GM19240 (cell line): ENCODE measurements at regions not wholly inside any gene's neighbourhood (a gene's known extent, or its start where the extent isn't known, plus 50 kb on each side); places are given as distances from the start of the nearest gene placed in this dataset.

ENCODE experiments used
- DNase-seq: peaks from one replicate; pipeline ENCODE4 v3.0.0; 2011; ENCODE audit warnings: low spot score; ENCODE audit not compliant: insufficient read length

GRCh38 chr13:103282571-103283450 is 216.6 kb upstream of the SLC10A2 start:
- DNase-seq = no peak

GRCh38 chr13:103277959-103278694 is 211.9 kb upstream of the SLC10A2 start:
- no peak for DNase-seq

- DNase-seq = no peak
These were observed 210.7 kb upstream of the SLC10A2 start for GRCh38 chr13:103276775-103277498.

GRCh38 chr13:103275722-103276121 is 209.5 kb upstream of the SLC10A2 start:
- DNase-seq = no peak

- DNase-seq = no peak
These were observed 208.9 kb upstream of the SLC10A2 start for GRCh38 chr13:103275081-103275480.

GRCh38 chr13:103273825-103274224 is 207.6 kb upstream of the SLC10A2 start:
- DNase-seq = no peak

- no peak for DNase-seq
These were observed 206.6 kb upstream of the SLC10A2 start for GRCh38 chr13:103272770-103273169.

- DNase-seq = no peak
These were observed 197.2 kb upstream of the SLC10A2 start for GRCh38 chr13:103263448-103263847.

GRCh38 chr13:103255587-103256301 is 189.5 kb upstream of the SLC10A2 start:
- no peak for DNase-seq

- DNase-seq = no peak
These were observed 183.9 kb upstream of the SLC10A2 start for GRCh38 chr13:103250071-103250470.

GRCh38 chr13:103246581-103247200 is 180.5 kb upstream of the SLC10A2 start:
- no peak for DNase-seq

- DNase-seq = no peak
These were observed 177.3 kb upstream of the SLC10A2 start for GRCh38 chr13:103243495-103243894.

GRCh38 chr13:103238441-103238840 is 172.2 kb upstream of the SLC10A2 start:
- no peak for DNase-seq

GRCh38 chr13:103236213-103236612 is 170.0 kb upstream of the SLC10A2 start:
- DNase-seq = no peak

GRCh38 chr13:103229674-103230073 is 163.5 kb upstream of the SLC10A2 start:
- DNase-seq = no peak

GRCh38 chr13:103224804-103225203 is 158.6 kb upstream of the SLC10A2 start:
- no peak for DNase-seq

- no peak for DNase-seq
These were observed 156.5 kb upstream of the SLC10A2 start for GRCh38 chr13:103222683-103223082.

- no peak for DNase-seq
These were observed 152.0 kb upstream of the SLC10A2 start for GRCh38 chr13:103218253-103218652.

- no peak for DNase-seq
These were observed 146.9 kb upstream of the SLC10A2 start for GRCh38 chr13:103213152-103213551.

GRCh38 chr13:103210348-103210747 is 144.1 kb upstream of the SLC10A2 start:
- DNase-seq = no peak
